ENCODE measurements at regions not wholly inside any gene's neighbourhood (a gene's known extent, or its start where the extent isn't known, plus 50 kb on each side); places are given as distances from the start of the nearest gene placed in this dataset.

GRCh38 chr10:10623958-10624566 lies 393.6 kb upstream of the CELF2 start:
- Histone ChIP-seq H3K27me3 (ENCODE audit: control insufficient read depth, insufficient read depth, low read length) (no peaks in the 10 kb centered on the region), H3K9me3 (ENCODE audit: control insufficient read depth in 2 of 2, low read length in 2 of 2) (no peaks in the 10 kb centered on the region), H3K4me3 (ENCODE audit: low read depth, low read length) (no peak overlapping the region), H3K4me1 (ENCODE audit: control insufficient read depth, insufficient read depth, low read length, poor library complexity, severe bottlenecking) (no peaks in the 10 kb centered on the region), H3K36me3 (ENCODE audit: control insufficient read depth, insufficient read depth, low read length) (no peaks in the 10 kb centered on the region), H3K27ac (ENCODE audit: insufficient read depth, low read length, poor library complexity, severe bottlenecking) (no peak overlapping the region)
- DNase-seq, result no peak
- Mint-ChIP-seq H3K4me3 (no peak overlapping the region), H3K9me3 (no peaks in the 10 kb centered on the region), H3K27ac (no peak overlapping the region), H3K4me1 (no peaks in the 10 kb centered on the region), H3K36me3 (no peaks in the 10 kb centered on the region), H3K27me3 (no peaks in the 10 kb centered on the region)
- ATAC-seq (ENCODE audit: low read depth in 2 of 2), result no peak

GRCh38 chr10:10624567-10624962 lies 393.1 kb upstream of the CELF2 start:
- Mint-ChIP-seq H3K27me3 (no peaks in the 10 kb centered on the region), H3K9me3 (no peaks in the 10 kb centered on the region), H3K4me1 (no peaks in the 10 kb centered on the region), H3K27ac (no peak overlapping the region), H3K4me3 (no peak overlapping the region), H3K36me3 (no peaks in the 10 kb centered on the region)
- Histone ChIP-seq H3K9me3 (ENCODE audit: control insufficient read depth in 2 of 2, low read length in 2 of 2) (no peaks in the 10 kb centered on the region), H3K4me3 (ENCODE audit: low read depth, low read length) (no peak overlapping the region), H3K27ac (ENCODE audit: insufficient read depth, low read length, poor library complexity, severe bottlenecking) (no peak overlapping the region), H3K27me3 (ENCODE audit: control insufficient read depth, insufficient read depth, low read length) (no peaks in the 10 kb centered on the region), H3K4me1 (ENCODE audit: control insufficient read depth, insufficient read depth, low read length, poor library complexity, severe bottlenecking) (no peaks in the 10 kb centered on the region), H3K36me3 (ENCODE audit: control insufficient read depth, insufficient read depth, low read length) (no peaks in the 10 kb centered on the region)
- no peak for ATAC-seq (ENCODE audit: low read depth in 2 of 2)
- no peak for DNase-seq

- no peak for ATAC-seq (ENCODE audit: low read depth in 2 of 2)
- Mint-ChIP-seq H3K27ac (no peak overlapping the region), H3K9me3 (peaks cover 0 to 1% (median 0%) of the 10 kb centered on the region in 7 donors), H3K27me3 (no peaks in the 10 kb centered on the region), H3K4me1 (no peaks in the 10 kb centered on the region), H3K36me3 (no peaks in the 10 kb centered on the region), H3K4me3 (no peak overlapping the region)
- DNase-seq, result no peak
- Histone ChIP-seq H3K27me3 (ENCODE audit: control insufficient read depth, insufficient read depth, low read length) (no peaks in the 10 kb centered on the region), H3K36me3 (ENCODE audit: control insufficient read depth, insufficient read depth, low read length) (no peaks in the 10 kb centered on the region), H3K4me1 (ENCODE audit: control insufficient read depth, insufficient read depth, low read length, poor library complexity, severe bottlenecking) (no peaks in the 10 kb centered on the region), H3K9me3 (ENCODE audit: control insufficient read depth in 2 of 2, low read length in 2 of 2) (no peaks in the 10 kb centered on the region), H3K4me3 (ENCODE audit: low read depth, low read length) (no peak overlapping the region), H3K27ac (ENCODE audit: insufficient read depth, low read length, poor library complexity, severe bottlenecking) (no peak overlapping the region)
Measured at GRCh38 chr10:10625491-10625890, 392.2 kb upstream of the CELF2 start.

- Histone ChIP-seq H3K27me3 (ENCODE audit: control insufficient read depth, insufficient read depth, low read length) (no peaks in the 10 kb centered on the region), H3K36me3 (ENCODE audit: control insufficient read depth, insufficient read depth, low read length) (no peaks in the 10 kb centered on the region), H3K9me3 (ENCODE audit: control insufficient read depth in 2 of 2, low read length in 2 of 2) (no peaks in the 10 kb centered on the region), H3K4me3 (ENCODE audit: low read depth, low read length) (no peak overlapping the region), H3K27ac (ENCODE audit: insufficient read depth, low read length, poor library complexity, severe bottlenecking) (no peak overlapping the region), H3K4me1 (ENCODE audit: control insufficient read depth, insufficient read depth, low read length, poor library complexity, severe bottlenecking) (no peaks in the 10 kb centered on the region)
- no peak for DNase-seq
- Mint-ChIP-seq H3K27ac (no peak overlapping the region), H3K9me3 (peaks cover 0 to 1% (median 0%) of the 10 kb centered on the region in 7 donors), H3K27me3 (no peaks in the 10 kb centered on the region), H3K4me3 (no peak overlapping the region), H3K4me1 (no peaks in the 10 kb centered on the region), H3K36me3 (no peaks in the 10 kb centered on the region)
- no peak for ATAC-seq (ENCODE audit: low read depth in 2 of 2)
Measured at GRCh38 chr10:10626734-10627133, 390.9 kb upstream of the CELF2 start.

GRCh38 chr10:10627414-10627813 lies 390.3 kb upstream of the CELF2 start:
- H3K36me3 ChIP-seq (ENCODE audit: control insufficient read depth, insufficient read depth, low read length), result no peaks in the 10 kb centered on the region
- H3K27ac Mint-ChIP-seq, result no peak overlapping the region
- H3K27me3 ChIP-seq (ENCODE audit: control insufficient read depth, insufficient read depth, low read length), result no peaks in the 10 kb centered on the region
- no peaks in the 10 kb centered on the region for H3K4me1 ChIP-seq (ENCODE audit: control insufficient read depth, insufficient read depth, low read length, poor library complexity, severe bottlenecking)
- H3K36me3 Mint-ChIP-seq, result no peaks in the 10 kb centered on the region
- peaks cover 0 to 1% (median 0%) of the 10 kb centered on the region in 7 donors for H3K9me3 Mint-ChIP-seq
- H3K27ac ChIP-seq (ENCODE audit: insufficient read depth, low read length, poor library complexity, severe bottlenecking), result no peak overlapping the region
- DNase-seq, result no peak
- H3K27me3 Mint-ChIP-seq, result no peaks in the 10 kb centered on the region
- H3K4me1 Mint-ChIP-seq, result no peaks in the 10 kb centered on the region
- no peaks in the 10 kb centered on the region for H3K9me3 ChIP-seq (ENCODE audit: control insufficient read depth in 2 of 2, low read length in 2 of 2)
- no peak overlapping the region for H3K4me3 ChIP-seq (ENCODE audit: low read depth, low read length)
- no peak overlapping the region for H3K4me3 Mint-ChIP-seq
- no peak for ATAC-seq (ENCODE audit: low read depth in 2 of 2)

- H3K27ac ChIP-seq (ENCODE audit: insufficient read depth, low read length, poor library complexity, severe bottlenecking), result no peak overlapping the region
- no peaks in the 10 kb centered on the region for H3K27me3 ChIP-seq (ENCODE audit: control insufficient read depth, insufficient read depth, low read length)
- no peaks in the 10 kb centered on the region for H3K4me1 ChIP-seq (ENCODE audit: control insufficient read depth, insufficient read depth, low read length, poor library complexity, severe bottlenecking)
- H3K4me1 Mint-ChIP-seq, result no peaks in the 10 kb centered on the region
- no peaks in the 10 kb centered on the region for H3K36me3 Mint-ChIP-seq
- H3K27me3 Mint-ChIP-seq, result no peaks in the 10 kb centered on the region
- no peak overlapping the region for H3K4me3 Mint-ChIP-seq
- H3K4me3 ChIP-seq (ENCODE audit: low read depth, low read length), result no peak overlapping the region
- H3K9me3 ChIP-seq (ENCODE audit: control insufficient read depth in 2 of 2, low read length in 2 of 2), result no peaks in the 10 kb centered on the region
- no peaks in the 10 kb centered on the region for H3K36me3 ChIP-seq (ENCODE audit: control insufficient read depth, insufficient read depth, low read length)
- DNase-seq (no peak), ATAC-seq (ENCODE audit: low read depth in 2 of 2) (no peak)
- H3K27ac Mint-ChIP-seq, result no peak overlapping the region
- H3K9me3 Mint-ChIP-seq, result peaks cover 0 to 1% (median 0%) of the 10 kb centered on the region in 7 donors
Measured at GRCh38 chr10:10629512-10629911, 388.2 kb upstream of the CELF2 start.

- Mint-ChIP-seq H3K36me3 (no peaks in the 10 kb centered on the region), H3K4me1 (no peaks in the 10 kb centered on the region), H3K27ac (no peak overlapping the region), H3K4me3 (no peak overlapping the region), H3K27me3 (no peaks in the 10 kb centered on the region), H3K9me3 (peaks cover 0 to 1% (median 0%) of the 10 kb centered on the region in 7 donors)
- Histone ChIP-seq H3K9me3 (ENCODE audit: control insufficient read depth in 2 of 2, low read length in 2 of 2) (no peaks in the 10 kb centered on the region), H3K4me3 (ENCODE audit: low read depth, low read length) (no peak overlapping the region), H3K27me3 (ENCODE audit: control insufficient read depth, insufficient read depth, low read length) (no peaks in the 10 kb centered on the region), H3K36me3 (ENCODE audit: control insufficient read depth, insufficient read depth, low read length) (no peaks in the 10 kb centered on the region), H3K27ac (ENCODE audit: insufficient read depth, low read length, poor library complexity, severe bottlenecking) (no peak overlapping the region), H3K4me1 (ENCODE audit: control insufficient read depth, insufficient read depth, low read length, poor library complexity, severe bottlenecking) (no peaks in the 10 kb centered on the region)
- DNase-seq (no peak), ATAC-seq (ENCODE audit: low read depth in 2 of 2) (no peak)
Measured at GRCh38 chr10:10630281-10630680, 387.4 kb upstream of the CELF2 start.

GRCh38 chr10:10630782-10631181 lies 386.9 kb upstream of the CELF2 start:
- H3K4me1 ChIP-seq (ENCODE audit: control insufficient read depth, insufficient read depth, low read length, poor library complexity, severe bottlenecking), result no peaks in the 10 kb centered on the region
- H3K4me3 ChIP-seq (ENCODE audit: low read depth, low read length), result no peak overlapping the region
- Mint-ChIP-seq H3K9me3 (peaks cover 0 to 1% (median 0%) of the 10 kb centered on the region in 7 donors), H3K4me1 (no peaks in the 10 kb centered on the region), H3K4me3 (no peak overlapping the region), H3K27ac (no peak overlapping the region), H3K36me3 (no peaks in the 10 kb centered on the region), H3K27me3 (no peaks in the 10 kb centered on the region)
- H3K27ac ChIP-seq (ENCODE audit: insufficient read depth, low read length, poor library complexity, severe bottlenecking), result no peak overlapping the region
- no peaks in the 10 kb centered on the region for H3K27me3 ChIP-seq (ENCODE audit: control insufficient read depth, insufficient read depth, low read length)
- ATAC-seq (ENCODE audit: low read depth in 2 of 2) (no peak), DNase-seq (no peak)
- H3K36me3 ChIP-seq (ENCODE audit: control insufficient read depth, insufficient read depth, low read length), result no peaks in the 10 kb centered on the region
- no peaks in the 10 kb centered on the region for H3K9me3 ChIP-seq (ENCODE audit: control insufficient read depth in 2 of 2, low read length in 2 of 2)
